SH-SY5Y (cell line): ENCODE measurements at regions not wholly inside any gene's neighbourhood (a gene's known extent, or its start where the extent isn't known, plus 50 kb on each side); places are given as distances from the start of the nearest gene placed in this dataset.

Experiments
- GATA2 ChIP-seq: IDR thresholded peaks from 2 replicates; pipeline ENCODE4 v1.6.1; 2011; ENCODE audit warnings: mild to moderate bottlenecking, low read depth, low read length
- GATA3 ChIP-seq: IDR thresholded peaks from 2 replicates; pipeline ENCODE4 v1.6.1; 2011; ENCODE audit warnings: low read depth, mild to moderate bottlenecking, low read length, moderate library complexity

- TF ChIP-seq GATA2 (0 out of 2 replicates have a peak, but pooled peaks have one; percentile 14), GATA3 (no peak)
Observed at GRCh38 chr5:174608631-174609097, 115.7 kb upstream of the MSX2 start.
